Spleen (tissue), 7 donors: ENCODE measurements at regions not wholly inside any gene's neighbourhood (a gene's known extent, or its start where the extent isn't known, plus 50 kb on each side); places are given as distances from the start of the nearest gene placed in this dataset.

Experiments used
- POLR2AphosphoS5 ChIP-seq, 3 donors: sonication (generic); formaldehyde crosslinking; IDR thresholded peaks; one replicate each; pipeline ENCODE4 v1.5.1; 2017; ENCODE audit warnings: antibody characterized with exemption in 3 of 3
- TF ChIP-seq, protein P1 (sequence below), 11 experiments: fragments of 200-600 bp in 7 of 11; fragments of 450-650 bp in 4 of 11; sonication (generic) in 4 of 11; IDR thresholded peaks in 8 of 11; conservative IDR thresholded peaks in 3 of 11; 1 replicate in 7 of 11; 2 replicates in 4 of 11; pipeline versions ENCODE4 v1.4.0 to v1.8.0; 2016 to 2021; ENCODE audit warnings: antibody characterized with exemption in 11 of 11, inconsistent platforms in 4 of 11, mild to moderate bottlenecking in 1 of 11
- donor health status: DM: no; HTN: no; CAD: no; lungs with moderate emphysema.
- donor health status: DM: no; HTN: no; CAD: no.
- donor health status: DM: no; HTN: no; CAD: no.

DNA sequence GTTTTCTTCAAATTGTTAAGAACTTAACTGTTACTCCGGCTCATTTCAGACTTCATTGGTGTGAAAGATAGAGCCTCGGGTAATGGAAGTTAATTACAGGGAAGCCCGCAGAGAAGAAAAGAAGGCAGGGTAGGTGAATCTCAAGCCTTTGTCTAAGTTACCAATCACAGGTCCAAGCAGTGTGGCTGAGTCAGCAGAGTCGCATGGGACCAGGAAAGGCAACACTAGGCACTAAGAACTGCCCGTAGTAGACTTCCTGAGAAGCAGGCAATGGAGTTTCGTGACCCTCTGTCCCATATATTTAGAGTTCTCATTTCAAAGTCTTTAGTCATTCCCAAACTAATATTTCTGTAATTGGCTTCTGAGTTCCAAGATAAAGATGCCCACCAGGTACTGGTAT is 122.9 kb upstream of the STT3B start:
- no peak for TF ChIP-seq POLR2AphosphoS5 (IDR thresholded peaks at IDR 0.05)
- TF ChIP-seq, protein P1, sequence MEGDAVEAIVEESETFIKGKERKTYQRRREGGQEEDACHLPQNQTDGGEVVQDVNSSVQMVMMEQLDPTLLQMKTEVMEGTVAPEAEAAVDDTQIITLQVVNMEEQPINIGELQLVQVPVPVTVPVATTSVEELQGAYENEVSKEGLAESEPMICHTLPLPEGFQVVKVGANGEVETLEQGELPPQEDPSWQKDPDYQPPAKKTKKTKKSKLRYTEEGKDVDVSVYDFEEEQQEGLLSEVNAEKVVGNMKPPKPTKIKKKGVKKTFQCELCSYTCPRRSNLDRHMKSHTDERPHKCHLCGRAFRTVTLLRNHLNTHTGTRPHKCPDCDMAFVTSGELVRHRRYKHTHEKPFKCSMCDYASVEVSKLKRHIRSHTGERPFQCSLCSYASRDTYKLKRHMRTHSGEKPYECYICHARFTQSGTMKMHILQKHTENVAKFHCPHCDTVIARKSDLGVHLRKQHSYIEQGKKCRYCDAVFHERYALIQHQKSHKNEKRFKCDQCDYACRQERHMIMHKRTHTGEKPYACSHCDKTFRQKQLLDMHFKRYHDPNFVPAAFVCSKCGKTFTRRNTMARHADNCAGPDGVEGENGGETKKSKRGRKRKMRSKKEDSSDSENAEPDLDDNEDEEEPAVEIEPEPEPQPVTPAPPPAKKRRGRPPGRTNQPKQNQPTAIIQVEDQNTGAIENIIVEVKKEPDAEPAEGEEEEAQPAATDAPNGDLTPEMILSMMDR (IDR thresholded peaks at IDR 0.05 in 8 of 11, conservative IDR thresholded peaks at IDR 0.05 in 3 of 11) = no peak
